ENCODE measurements at regions not wholly inside any gene's neighbourhood (a gene's known extent, or its start where the extent isn't known, plus 50 kb on each side); places are given as distances from the start of the nearest gene placed in this dataset.

- no peak for DNase-seq (ENCODE audit: low read depth)
- no peak for TF ChIP-seq CTCF (IDR thresholded peaks at IDR 0.05; ENCODE audit: control insufficient read depth, insufficient read depth, low read depth, low read length, missing control alignments)
- no peak overlapping the region for H3K4me3 ChIP-seq (ENCODE audit: control insufficient read depth, low read depth, low read length)
These were observed 302.7 kb downstream of the ETS1 start for GRCh38 chr11:128284634-128285033.

- DNase-seq (ENCODE audit: low read depth), result no peak
- no peak for TF ChIP-seq CTCF (IDR thresholded peaks at IDR 0.05; ENCODE audit: control insufficient read depth, insufficient read depth, low read depth, low read length, missing control alignments)
- H3K4me3 ChIP-seq (ENCODE audit: control insufficient read depth, low read depth, low read length), result no peak overlapping the region
These were observed 303.9 kb downstream of the ETS1 start for GRCh38 chr11:128283451-128283850.

GRCh38 chr11:128282053-128282452 is 305.3 kb downstream of the ETS1 start:
- DNase-seq (ENCODE audit: low read depth), result no peak
- TF ChIP-seq CTCF (IDR thresholded peaks at IDR 0.05; ENCODE audit: control insufficient read depth, insufficient read depth, low read depth, low read length, missing control alignments), result no peak
- H3K4me3 ChIP-seq (ENCODE audit: control insufficient read depth, low read depth, low read length), result no peak overlapping the region

- no peak for TF ChIP-seq CTCF (IDR thresholded peaks at IDR 0.05; ENCODE audit: control insufficient read depth, insufficient read depth, low read depth, low read length, missing control alignments)
- no peak overlapping the region for H3K4me3 ChIP-seq (ENCODE audit: control insufficient read depth, low read depth, low read length)
- DNase-seq (ENCODE audit: low read depth), result peak; percentile 87
These were observed 307.5 kb downstream of the ETS1 start for GRCh38 chr11:128279866-128280265.

- no peak overlapping the region for H3K4me3 ChIP-seq (ENCODE audit: control insufficient read depth, low read depth, low read length)
- TF ChIP-seq CTCF (IDR thresholded peaks at IDR 0.05; ENCODE audit: control insufficient read depth, insufficient read depth, low read depth, low read length, missing control alignments), result no peak
- no peak for DNase-seq (ENCODE audit: low read depth)
These were observed 313.6 kb downstream of the ETS1 start for GRCh38 chr11:128273736-128274135.

GRCh38 chr11:128271401-128271800 is 316.0 kb downstream of the ETS1 start:
- DNase-seq (ENCODE audit: low read depth), result no peak
- TF ChIP-seq CTCF (IDR thresholded peaks at IDR 0.05; ENCODE audit: control insufficient read depth, insufficient read depth, low read depth, low read length, missing control alignments), result no peak
- no peak overlapping the region for H3K4me3 ChIP-seq (ENCODE audit: control insufficient read depth, low read depth, low read length)

GRCh38 chr11:128269466-128269865 is 317.9 kb downstream of the ETS1 start:
- TF ChIP-seq CTCF (IDR thresholded peaks at IDR 0.05; ENCODE audit: control insufficient read depth, insufficient read depth, low read depth, low read length, missing control alignments), result no peak
- DNase-seq (ENCODE audit: low read depth), result no peak

More at GRCh38 chr11:128269466-128269865, 317.9 kb downstream of the ETS1 start:
- no peak overlapping the region for H3K4me3 ChIP-seq (ENCODE audit: control insufficient read depth, low read depth, low read length)

Measured in AG09309 (cell line).